Stimulated activated CD4-positive, alpha-beta T cell treated with anti-CD3 and anti-CD28 coated beads, TNF-alpha, amount 100 ng/mL, for 24 hours (primary cell): ENCODE measurements at regions not wholly inside any gene's neighbourhood (a gene's known extent, or its start where the extent isn't known, plus 50 kb on each side); places are given as distances from the start of the nearest gene placed in this dataset.
"Not testable (repeated sequence)": the region's sequence is repeated elsewhere in the genome, so short reads cannot be mapped to it uniquely, and the experiment has no call there.

ENCODE experiments used
- DNase-seq, 3 experiments: peaks; one replicate each; pipeline ENCODE4 v3.0.0-alpha.2; 2020; ENCODE audit warnings: low read depth in 3 of 3

DNA sequence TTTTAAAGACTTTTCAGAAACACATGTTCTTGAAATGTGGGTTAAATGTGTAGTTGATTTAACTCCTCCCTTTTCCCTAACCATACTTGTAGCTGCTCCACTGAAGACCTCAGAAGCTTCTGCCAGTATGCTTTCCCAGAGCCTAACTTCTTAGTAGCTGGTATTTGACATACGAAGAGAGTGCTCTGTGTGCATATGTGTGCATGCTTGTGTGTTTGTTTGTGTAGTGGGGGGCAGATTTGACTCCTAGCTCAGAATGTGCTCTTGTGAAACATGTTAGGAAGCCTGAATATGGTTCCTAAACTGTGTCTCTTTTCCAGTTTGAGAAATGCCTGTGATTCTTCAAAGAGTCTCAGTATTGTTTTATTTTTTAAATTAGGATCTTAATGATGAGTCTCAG lies 420.4 kb downstream of the PCNX1 start:
- DNase-seq, result no peak

DNA sequence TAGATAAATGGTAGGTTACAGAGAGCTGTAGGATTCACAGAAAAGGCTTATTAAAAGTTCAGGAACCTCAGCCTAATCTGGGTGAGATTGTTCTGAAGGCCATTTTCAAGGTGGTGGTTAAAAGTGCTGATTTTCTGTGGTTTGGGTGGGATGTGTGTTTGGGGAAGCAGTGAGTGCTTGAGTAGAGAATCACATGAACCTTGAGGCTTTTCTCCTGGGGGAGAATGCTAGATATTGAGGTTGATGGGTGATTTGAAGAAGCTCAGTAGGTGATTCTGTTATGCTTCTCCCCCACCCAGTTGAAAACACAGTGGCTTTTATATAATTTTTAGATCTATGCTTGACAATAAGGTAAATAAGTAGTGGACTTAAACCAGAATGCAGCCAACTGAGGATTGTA lies 420.9 kb downstream of the PCNX1 start:
- no peak for DNase-seq

DNA sequence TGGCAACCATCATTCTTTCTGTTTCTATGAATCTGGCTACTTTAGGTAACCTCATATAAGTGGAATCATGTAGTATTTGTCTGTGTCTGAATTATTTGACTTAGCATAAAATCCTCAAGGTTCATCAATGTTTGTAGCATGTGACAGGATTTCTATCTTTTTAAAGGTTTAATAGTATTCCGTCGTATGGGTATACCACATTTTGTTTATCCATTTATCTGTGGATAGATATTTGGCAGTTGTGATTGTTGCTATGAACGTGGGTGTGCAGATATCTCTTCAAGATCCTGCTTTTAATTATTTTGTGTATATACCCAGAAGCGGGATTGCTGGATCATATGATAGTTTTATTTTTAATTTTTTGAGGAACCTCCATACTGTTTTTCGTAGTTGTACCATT lies 421.7 kb downstream of the PCNX1 start:
- no peak for DNase-seq

GRCh38 chr14:71331403-71331802 lies 424.1 kb downstream of the PCNX1 start:
- no peak for DNase-seq

GRCh38 chr14:71332476-71332875 lies 425.2 kb downstream of the PCNX1 start:
- no peak for DNase-seq

DNA sequence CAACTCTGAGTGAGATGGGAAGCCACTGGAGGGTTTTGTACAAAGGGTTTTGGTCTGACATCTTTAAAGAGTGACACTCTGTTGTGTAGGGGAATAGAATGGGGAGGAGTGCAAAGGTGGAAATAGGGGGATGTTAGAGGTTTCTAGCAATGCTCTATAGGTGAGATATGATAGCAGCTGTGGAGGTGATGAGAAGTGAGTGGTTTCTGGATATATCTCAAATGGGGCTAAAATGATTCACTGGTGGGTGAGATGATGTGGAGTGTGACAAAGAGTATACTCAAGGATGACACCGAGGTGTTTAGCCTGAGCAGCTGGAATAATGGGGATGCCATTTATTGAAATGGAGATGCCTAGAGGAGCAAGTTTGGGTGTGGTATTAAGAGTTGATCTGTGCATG lies 426.4 kb downstream of the PCNX1 start:
- DNase-seq, result no peak

DNA sequence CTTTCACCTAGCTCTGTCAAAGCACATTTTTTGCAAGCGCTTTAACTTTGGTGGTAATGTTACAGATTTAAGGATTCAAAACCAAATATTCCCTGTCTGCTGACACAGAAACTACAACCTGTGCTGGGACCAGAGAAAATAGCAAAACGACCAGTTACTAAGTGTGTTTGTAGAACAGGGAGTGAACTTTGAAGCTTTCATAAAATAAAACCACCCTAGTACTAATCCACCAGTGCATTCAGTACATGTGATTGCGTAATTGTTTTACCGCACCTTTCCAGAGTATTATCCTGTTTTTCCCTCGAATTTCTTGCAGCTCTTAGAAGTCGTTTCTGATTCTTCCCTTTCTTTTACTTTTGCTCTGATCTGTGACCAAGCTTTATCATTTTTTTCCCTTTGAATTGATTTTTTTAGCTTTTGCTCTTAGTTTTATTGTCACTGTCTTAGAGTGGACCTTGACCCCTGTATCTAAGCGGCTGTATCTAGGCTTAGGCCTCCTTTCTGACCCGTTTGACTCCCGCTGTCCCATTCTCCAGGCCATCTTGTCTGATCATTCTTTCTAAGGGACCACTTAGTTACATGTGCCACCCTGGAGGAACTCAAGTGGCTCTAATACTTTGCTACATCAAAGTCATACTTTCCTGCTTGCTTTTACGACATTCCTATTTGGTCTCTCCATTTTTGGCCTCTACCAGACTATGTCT lies 429.4 kb downstream of the PCNX1 start:
- no peak for DNase-seq

- no peak for DNase-seq
Measured at GRCh38 chr14:71338153-71338552, 430.9 kb downstream of the PCNX1 start.

- no peak for DNase-seq
Measured at GRCh38 chr14:71339650-71340415, 432.6 kb downstream of the PCNX1 start.

GRCh38 chr14:71341156-71341555 lies 433.9 kb downstream of the PCNX1 start:
- no peak for DNase-seq

DNA sequence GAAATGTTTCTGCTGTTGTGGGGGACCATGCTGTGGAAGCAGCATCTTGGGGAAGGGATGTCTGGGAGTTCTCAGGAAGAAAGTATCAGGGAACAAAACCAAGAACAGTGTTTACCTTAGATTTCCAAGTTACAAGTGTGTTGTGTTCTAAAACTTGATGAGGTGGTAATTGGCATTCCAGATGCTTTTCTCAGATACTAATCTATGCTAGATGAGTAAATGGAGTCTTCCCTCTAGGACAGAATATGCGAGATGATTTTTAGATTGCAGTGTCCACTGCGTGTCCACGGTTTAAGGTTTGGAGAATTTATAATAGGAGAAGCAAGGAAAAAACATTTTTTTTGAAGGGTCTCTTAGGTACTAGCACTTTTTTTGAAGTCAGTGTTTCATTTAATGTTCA lies 436.5 kb downstream of the PCNX1 start:
- no peak for DNase-seq

GRCh38 chr14:71344506-71344905 lies 437.2 kb downstream of the PCNX1 start:
- DNase-seq, result no peak

GRCh38 chr14:71346685-71347084 lies 439.4 kb downstream of the PCNX1 start:
- no peak for DNase-seq

DNA sequence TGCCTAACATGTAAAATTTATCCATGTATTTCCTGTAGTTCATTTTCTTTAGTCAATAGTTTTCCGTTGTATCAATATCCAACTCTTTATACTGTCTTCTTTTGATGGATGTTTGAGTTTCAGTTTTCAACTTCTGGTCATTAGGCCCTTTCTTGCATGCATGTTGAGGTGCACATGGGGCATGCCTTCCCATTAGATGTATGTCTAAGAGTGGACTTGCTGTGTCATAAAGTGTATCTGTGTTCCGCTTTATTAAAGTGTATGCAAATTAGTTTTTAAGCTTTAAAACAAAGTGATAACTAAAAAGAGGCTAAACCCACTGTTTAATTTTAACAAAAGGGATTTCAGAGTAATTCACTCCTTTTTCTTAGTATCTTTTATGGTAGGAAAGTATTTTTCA lies 441.1 kb downstream of the PCNX1 start:
- no peak for DNase-seq

DNA sequence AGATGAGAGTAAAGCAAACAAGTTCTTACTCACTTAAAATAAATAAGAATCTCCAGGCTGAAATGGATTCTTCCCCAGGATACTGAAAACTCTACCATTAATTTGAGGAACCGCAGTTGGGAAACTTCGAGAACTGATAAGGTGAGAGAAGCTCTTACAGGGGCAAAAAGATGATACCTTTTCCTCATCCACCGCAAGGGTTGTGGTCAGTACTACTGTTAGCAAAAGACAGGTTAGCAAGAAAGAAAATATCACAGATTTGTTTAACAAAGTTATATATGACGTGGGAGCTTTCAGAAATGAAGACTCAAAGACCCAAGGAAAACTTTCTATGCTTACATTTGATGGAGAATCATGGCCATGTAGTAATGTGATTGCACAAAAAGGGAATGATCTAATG lies 441.6 kb downstream of the PCNX1 start:
- no peak for DNase-seq

GRCh38 chr14:71354142-71354541 lies 446.9 kb downstream of the PCNX1 start:
- DNase-seq, result no peak

GRCh38 chr14:71354801-71355200 lies 447.5 kb downstream of the PCNX1 start:
- DNase-seq, result no peak

- no peak for DNase-seq
Measured at GRCh38 chr14:71355324-71356201, 448.3 kb downstream of the PCNX1 start.

GRCh38 chr14:71358209-71358931 lies 451.1 kb downstream of the PCNX1 start:
- no peak for DNase-seq

DNA sequence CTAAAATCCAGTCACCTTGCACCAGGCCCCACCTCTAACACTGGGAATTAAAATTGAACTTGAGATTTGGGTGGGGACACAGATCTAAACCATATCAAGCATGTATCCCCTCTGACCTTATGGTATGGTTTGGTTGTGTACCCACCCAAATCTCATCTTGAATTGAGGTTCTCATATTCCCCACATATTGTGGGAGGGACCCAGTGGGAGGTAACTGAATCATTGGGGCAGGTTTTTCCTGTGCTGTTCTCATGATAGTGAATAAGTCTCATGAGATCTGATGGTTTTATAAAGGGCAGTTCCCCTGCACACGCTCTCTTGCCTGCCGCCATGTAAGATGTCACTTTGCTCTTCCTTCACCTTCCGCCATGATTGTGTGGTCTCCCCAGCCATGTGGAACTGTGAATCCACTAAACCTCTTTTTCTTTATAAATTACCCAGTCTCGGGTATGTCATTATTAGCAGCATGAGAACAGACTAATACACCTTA lies 451.7 kb downstream of the PCNX1 start:
- not testable (repeated sequence) for DNase-seq

DNA sequence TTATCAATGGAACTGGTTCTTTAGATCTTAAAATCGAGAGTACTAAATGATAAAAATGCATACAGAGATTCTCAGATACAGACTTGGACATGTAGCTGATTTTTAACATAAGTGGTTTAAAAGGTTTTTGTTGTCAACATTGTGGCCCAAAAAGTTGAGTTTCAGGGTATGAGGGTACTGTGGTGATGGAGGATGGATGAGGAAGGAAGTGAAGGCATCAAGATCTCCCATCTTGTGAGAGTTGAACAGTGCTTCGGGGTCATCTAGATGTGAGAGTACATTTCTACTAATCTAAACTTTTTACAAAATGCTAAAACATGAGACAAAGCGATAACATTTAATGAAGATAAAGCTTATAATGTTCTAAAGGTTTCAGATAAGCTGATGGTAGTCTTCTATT lies 452.6 kb downstream of the PCNX1 start:
- DNase-seq, result no peak

GRCh38 chr14:71361336-71361735 lies 454.1 kb downstream of the PCNX1 start:
- no peak for DNase-seq
